DMS153 treated with DMSO at 0.1 percent for 48 hours (cell line): ENCODE measurements at regions not wholly inside any gene's neighbourhood (a gene's known extent, or its start where the extent isn't known, plus 50 kb on each side); places are given as distances from the start of the nearest gene placed in this dataset.

Experiments used
- DNase-seq: peaks from one replicate; lab custom pipeline; 2025; ENCODE audit not compliant: unreplicated experiment; lab: John Stamatoyannopoulos, UW

- no peak for DNase-seq
These were observed 210.8 kb upstream of the SMIM21 start for GRCh38 chr18:75638223-75638775.

DNA sequence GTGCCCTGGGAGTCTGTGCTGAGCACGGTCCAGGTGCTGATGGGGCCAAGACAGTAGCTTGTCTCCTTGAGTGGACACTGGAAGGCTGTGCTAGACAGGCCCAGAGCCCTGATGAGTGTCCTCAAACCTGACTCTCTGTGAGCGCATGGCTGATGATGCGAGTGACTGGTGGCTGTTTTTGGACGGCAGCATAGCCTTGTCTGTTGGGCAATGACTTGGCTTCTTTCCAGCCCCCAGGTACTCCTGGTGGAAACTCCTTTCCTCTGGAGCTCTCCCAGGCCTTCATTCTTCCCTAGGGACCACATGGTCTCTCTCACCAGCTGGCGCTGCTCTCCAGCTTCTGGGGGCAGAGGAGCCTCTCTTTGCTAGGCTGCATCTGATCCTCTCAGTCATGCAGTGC lies 207.6 kb upstream of the SMIM21 start:
- peak; percentile 68 for DNase-seq

DNA sequence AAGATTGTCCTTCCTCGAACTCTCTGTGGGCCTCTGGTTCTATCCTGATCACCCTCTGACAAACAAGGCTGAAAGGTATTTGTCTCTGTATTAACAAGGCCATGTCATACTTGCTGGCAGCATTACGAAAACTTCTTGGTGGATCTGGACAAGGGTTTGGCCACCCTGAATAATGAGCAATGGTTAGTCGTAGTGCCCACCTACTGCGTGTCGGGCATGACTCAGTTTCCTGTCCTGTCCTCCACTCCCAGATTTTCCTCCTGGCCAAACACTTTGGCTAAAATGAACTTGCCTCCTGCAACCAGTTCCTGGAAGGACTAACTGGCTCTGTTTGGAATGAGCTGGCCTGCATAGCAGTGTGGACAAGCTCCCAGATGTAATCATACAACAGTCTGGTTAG lies 198.5 kb upstream of the SMIM21 start:
- no peak for DNase-seq

- DNase-seq, result no peak
These were observed 197.4 kb upstream of the SMIM21 start for GRCh38 chr18:75624869-75625268.

- no peak for DNase-seq
These were observed 194.3 kb upstream of the SMIM21 start for GRCh38 chr18:75621818-75622217.

GRCh38 chr18:75618146-75618545 lies 190.6 kb upstream of the SMIM21 start:
- no peak for DNase-seq

DNA sequence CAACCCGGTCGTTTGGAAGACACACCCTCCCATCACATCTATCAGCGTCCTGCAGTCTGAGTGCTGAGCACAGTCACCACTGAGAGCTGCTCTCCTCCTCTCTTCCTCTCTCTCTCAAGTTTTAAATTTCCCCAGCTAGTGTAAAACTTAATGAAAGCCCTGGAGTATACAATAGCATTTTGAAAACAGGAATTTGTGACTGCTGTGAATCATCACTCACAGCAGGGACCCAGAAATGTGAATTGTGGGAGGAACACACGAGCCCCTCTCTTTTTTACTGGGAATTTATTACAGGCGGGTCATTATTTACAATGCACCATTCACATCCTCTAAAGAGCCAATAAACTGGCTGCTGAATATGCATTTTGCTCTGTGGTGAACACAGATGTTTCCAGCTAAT lies 185.0 kb upstream of the SMIM21 start:
- DNase-seq, result no peak

- no peak for DNase-seq
These were observed 180.2 kb upstream of the SMIM21 start for GRCh38 chr18:75607701-75608100.

DNA sequence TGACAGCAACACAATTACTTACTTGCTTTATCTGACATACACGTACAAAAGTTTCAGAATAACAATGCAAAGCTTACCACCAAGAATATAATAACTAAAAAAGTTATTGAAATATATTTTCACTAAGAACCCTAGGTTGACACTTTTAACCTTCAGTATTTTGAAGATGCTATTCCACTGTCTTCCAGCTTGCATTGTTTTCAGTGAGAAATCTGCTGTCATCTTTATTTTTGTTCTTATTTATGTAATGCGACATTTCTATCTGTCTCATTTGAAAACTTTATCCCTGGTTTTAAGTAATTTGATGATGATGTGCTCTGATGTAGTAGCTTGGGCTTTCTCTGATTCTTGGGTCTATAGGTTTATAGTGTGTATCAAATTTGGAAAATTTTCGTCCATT lies 165.0 kb upstream of the SMIM21 start:
- no peak for DNase-seq

DNA sequence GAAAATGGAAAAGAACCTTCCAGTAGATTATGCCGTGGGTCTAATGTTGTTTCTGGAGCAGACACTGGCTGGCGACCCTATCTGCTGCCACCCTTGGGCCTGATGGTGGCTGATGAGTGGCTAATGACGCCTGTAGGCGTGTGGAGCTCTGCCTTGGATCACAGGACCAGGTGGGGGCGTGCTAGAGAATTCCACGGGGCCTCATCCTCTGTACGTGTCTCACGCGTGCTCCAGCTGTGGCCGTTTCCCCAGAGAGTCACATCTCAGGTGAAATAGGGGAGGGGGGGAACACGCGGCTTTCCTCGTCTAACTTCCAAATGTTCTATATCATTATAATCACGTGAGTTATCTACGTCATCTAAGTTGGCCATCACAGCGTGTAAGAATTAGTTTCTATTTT lies 160.9 kb upstream of the SMIM21 start:
- DNase-seq, result no peak

DNA sequence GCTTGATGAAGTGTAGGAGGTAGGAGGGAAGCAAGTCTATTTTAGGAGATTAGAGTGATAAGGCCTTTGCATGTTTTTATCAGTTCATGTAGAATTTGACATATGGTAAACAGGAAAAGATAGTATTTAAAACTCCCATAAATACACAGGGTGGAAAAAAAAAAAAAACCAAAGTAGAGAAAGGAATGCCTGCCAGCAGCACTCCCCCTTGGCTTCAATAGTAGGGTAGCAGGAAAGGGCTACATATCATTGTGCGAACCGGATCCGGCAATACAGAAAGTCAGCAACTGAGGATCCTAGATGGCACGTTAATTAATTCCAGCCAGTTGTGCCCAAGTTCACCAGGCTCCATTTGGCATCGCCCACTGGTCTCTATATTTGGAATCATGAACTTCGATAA lies 159.6 kb upstream of the SMIM21 start:
- DNase-seq, result no peak

GRCh38 chr18:75586130-75586889 lies 158.8 kb upstream of the SMIM21 start:
- no peak for DNase-seq

GRCh38 chr18:75582940-75583339 lies 155.4 kb upstream of the SMIM21 start:
- DNase-seq, result no peak

DNA sequence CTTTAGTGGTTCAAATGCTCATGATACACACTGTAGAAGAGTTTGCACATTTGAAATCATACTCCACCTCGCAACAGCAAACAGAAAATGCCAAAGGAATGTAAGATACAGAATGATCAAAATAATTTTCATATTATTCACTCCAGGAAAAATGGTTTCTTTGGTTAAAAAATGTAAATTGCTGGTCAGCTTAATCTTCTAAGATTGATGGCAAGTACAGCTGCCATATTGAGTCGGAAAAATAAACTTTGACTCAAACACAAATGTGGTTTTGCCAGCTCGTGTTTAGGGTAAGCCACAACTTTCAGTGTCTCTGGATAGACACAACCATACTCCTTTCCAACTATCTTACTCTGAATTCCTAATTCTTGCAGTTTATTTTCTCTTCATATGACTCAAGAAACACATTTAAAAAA lies 154.9 kb upstream of the SMIM21 start:
- DNase-seq, result no peak

- no peak for DNase-seq
These were observed 154.0 kb upstream of the SMIM21 start for GRCh38 chr18:75581336-75582131.

GRCh38 chr18:75574187-75574586 lies 146.7 kb upstream of the SMIM21 start:
- DNase-seq, result no peak

DNA sequence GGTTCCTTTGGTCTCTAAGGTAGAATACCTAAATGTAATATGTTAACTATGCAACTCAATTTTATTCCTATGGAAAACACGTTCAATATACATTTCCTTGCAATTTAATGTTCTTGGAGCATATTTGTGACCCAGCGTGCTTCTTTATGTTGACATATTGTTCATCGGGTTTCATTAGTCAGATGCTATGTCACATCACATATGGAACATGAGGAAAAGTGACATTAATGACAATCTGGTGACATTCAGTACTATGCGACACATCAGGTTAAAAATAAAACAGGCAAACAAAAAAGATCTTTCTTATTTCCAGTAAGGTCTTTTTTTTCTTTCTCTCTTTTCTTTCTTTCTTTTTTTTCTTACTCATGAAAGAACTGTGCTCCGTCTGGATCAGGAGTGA lies 135.6 kb upstream of the SMIM21 start:
- no peak for DNase-seq

DNA sequence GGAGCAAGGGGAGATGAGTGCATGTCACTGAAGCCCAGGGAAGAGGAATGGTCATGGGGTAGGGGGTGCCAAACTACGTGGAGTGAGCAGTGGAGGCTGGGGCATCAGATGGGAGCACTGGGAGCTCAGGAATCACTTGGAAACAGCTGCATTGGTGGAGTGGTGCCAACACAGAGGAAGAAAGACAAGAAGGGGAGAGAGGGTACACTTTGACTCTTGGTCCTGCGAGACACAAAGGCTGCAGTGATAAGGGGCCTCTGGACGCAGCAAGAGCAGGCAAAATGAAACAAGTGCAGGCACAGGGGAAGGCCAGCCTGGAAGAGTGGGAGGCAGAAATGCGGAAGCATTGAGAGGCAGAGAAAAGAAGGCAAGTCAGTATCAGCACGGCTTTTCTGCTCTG lies 134.7 kb upstream of the SMIM21 start:
- no peak for DNase-seq

DNA sequence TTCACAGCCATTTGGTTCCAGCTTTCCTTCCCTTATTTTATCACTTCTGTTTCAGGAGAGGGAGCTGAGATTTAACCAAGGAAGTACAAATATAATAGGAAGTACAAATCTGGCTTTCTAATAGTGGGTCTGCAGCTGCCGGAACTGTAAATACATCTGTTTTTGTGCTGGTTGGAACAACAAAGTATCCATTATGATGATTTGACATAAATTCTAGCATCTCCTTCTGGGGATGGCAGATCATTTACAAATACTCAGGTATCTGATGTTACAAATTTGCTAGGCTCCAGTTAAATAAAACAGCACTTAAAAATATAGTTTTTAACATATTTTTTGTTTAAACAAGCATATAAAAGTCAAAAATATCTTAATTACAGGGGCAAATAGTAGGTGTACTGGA lies 131.3 kb upstream of the SMIM21 start:
- no peak for DNase-seq

DNA sequence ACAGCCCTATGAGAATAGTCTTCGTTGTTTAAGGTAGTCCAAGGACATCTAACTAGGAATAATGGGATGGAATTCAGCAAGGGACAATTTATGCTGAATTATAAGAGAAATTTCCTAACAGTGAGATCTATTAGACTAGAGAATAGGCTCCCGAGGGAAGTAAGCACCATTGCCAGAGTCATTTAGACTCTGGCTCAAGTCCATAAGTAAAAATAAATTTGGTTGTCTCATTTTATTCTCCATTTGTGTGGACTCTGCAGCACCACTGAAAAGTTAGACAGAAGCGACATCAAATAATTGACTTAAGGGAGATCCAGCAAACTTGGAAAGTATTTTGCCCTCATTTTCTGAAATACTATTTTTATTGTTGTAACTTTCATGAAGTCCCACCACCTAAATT lies 129.3 kb upstream of the SMIM21 start:
- no peak for DNase-seq

DNA sequence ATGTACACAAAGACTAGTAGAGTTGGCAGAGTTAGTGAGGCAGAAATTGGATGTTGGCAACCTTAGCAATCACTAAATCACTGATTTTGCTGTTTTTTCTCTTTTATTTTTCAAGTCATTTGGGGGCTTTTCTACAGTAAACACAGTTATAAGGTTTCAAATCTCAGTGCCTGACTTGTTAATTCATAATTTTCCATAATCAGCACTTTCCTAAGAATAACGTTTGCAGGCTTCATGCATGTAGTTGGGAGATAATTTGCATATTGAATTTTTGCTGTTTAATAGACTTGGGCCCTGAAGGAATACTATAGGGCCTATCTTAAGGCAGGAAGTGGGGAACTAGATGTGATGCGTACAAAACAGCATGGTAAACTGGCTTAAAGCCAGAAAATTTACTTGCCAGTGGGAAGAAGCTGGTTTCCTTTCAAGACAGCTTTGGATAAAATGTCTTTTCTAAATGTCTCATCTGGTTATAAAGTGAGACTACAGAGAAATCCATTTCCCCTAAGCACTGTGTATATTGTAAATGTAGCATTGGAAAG lies 127.2 kb upstream of the SMIM21 start:
- no peak for DNase-seq

GRCh38 chr18:75554176-75554575 lies 126.7 kb upstream of the SMIM21 start:
- no peak for DNase-seq
